ENCODE measurements at regions not wholly inside any gene's neighbourhood (a gene's known extent, or its start where the extent isn't known, plus 50 kb on each side); places are given as distances from the start of the nearest gene placed in this dataset.

DNA sequence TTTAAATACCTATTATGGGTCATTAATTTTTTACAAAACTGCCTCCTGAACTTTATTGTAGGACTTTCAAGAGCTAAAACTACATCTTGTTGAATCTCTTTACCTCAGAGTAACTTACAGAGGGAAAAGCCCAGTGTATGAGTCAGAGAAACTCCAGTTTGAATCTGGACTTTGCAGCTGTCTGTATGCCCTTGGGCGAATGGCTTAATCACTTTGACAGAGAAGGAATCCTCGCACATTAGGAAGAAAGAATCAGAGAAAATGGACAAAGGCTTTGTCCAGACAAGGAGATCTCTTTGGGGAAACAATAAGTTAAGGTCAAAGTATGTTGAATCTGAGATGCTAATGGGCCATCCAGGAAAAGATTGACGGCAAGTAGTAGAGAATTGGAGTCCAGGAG lies 484.2 kb upstream of the CELF2 start:
- Histone ChIP-seq H3K27me3 (no peaks in the 10 kb centered on the region), H3K4me3 (no peak overlapping the region), H3K27ac (no peak overlapping the region), H3K36me3 (no peaks in the 10 kb centered on the region), H3K4me1 (no peaks in the 10 kb centered on the region), H3K9me3 (no peaks in the 10 kb centered on the region), H3K4me2 (no peak overlapping the region), H3K9ac (no peak overlapping the region), H4K20me1 (no peaks in the 10 kb centered on the region)
- TF ChIP-seq Cebpa-rat (IDR thresholded peaks at IDR 0.05): no peak

DNA sequence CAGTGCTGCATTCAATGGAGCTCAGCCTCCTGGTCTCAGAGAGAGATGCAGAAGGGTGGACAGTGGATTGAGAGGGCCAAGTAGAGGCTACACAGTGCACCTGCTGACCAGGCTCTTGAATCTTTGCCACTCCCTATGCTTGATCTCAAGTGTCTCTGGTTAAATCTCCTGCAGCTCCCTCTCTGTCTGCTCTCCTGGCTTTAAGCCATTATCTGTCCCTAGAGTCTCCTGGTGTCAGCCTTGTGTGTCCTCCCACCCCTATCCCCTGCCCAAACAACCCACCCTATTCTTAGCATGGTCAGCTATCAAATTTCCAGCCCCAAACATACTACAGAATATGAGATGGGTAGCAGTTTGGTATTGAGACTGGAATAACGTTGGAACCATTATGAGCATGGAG lies 479.3 kb upstream of the CELF2 start:
- H3K4me3 ChIP-seq: no peak overlapping the region
- no peak overlapping the region for H3K9ac ChIP-seq
- H3K4me2 ChIP-seq: no peak overlapping the region
- H4K20me1 ChIP-seq: no peaks in the 10 kb centered on the region
- H3K9me3 ChIP-seq: no peaks in the 10 kb centered on the region
- H3K36me3 ChIP-seq: no peaks in the 10 kb centered on the region
- no peaks in the 10 kb centered on the region for H3K27me3 ChIP-seq
- no peaks in the 10 kb centered on the region for H3K4me1 ChIP-seq
- no peak overlapping the region for H3K27ac ChIP-seq
- no peak for TF ChIP-seq Cebpa-rat (IDR thresholded peaks at IDR 0.05)

DNA sequence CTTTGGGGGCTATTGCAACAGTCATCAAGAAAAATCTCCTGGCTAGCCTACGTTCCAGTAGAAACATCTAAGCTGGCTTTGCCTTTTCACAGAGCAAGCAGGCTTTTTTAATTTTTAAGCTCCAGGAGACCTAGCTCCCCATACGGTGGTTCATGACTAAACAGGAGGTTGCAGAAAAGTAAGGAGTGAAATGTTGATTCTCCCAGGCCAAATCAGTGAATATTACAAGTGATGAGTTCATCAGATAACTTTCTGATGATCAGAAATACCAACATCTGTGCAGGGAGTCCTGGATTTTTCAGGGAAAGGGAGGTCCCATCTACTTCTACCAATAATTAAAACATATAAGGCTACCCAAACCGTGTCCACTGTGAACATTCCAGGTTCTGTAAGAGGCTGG lies 477.3 kb upstream of the CELF2 start:
- no peak for TF ChIP-seq Cebpa-rat (IDR thresholded peaks at IDR 0.05)
- H3K4me2 ChIP-seq: no peak overlapping the region
- no peaks in the 10 kb centered on the region for H4K20me1 ChIP-seq
- H3K4me1 ChIP-seq: no peaks in the 10 kb centered on the region
- no peak overlapping the region for H3K4me3 ChIP-seq
- no peaks in the 10 kb centered on the region for H3K36me3 ChIP-seq
- H3K27me3 ChIP-seq: no peaks in the 10 kb centered on the region
- no peaks in the 10 kb centered on the region for H3K9me3 ChIP-seq
- H3K9ac ChIP-seq: no peak overlapping the region
- no peak overlapping the region for H3K27ac ChIP-seq

DNA sequence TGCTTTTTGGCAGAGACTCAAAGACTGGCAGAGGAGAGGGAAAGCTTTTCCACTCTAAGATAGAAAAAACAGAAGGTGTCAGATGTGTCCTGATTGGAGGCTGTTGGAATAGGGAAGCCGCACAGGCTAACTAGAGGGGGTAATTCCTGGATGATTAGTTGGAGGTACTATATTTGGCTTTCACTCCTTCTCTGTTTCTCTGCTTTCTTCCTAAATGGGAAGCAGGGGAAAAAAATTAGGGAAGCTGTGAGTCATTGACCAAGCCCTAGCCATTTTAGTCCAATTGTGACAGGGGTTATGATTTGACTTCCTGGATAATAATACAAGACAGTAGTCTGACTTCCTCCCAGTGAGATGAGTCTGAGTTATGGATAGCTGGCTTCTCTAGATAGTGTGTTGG lies 475.2 kb upstream of the CELF2 start:
- no peak for TF ChIP-seq Cebpa-rat (IDR thresholded peaks at IDR 0.05)
- Histone ChIP-seq H3K4me2 (no peak overlapping the region), H3K27ac (no peak overlapping the region)

DNA sequence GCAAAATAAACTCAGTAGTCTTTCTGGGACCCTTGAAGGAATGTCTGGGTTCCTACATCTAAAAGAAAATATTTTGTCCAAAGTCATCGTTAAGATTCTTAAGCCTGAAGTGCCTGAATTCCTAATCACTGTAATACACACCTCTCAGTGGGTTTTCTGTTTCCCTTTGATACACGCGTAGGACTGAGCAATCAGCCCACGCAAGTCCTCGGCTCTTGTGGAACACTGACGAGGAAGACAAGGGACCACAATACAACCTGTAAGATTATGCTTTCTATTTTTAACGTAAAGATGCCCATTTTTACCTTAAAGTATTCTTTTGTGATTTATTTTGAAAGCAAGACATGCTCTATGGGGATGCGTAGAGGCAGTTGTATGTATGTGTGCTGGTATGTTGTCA lies 472.8 kb upstream of the CELF2 start:
- no peak overlapping the region for H3K27ac ChIP-seq
- H4K20me1 ChIP-seq: no peaks in the 10 kb centered on the region
- H3K27me3 ChIP-seq: no peaks in the 10 kb centered on the region
- no peak for TF ChIP-seq Cebpa-rat (IDR thresholded peaks at IDR 0.05)
- no peak overlapping the region for H3K9ac ChIP-seq
- no peak overlapping the region for H3K4me2 ChIP-seq
- H3K4me3 ChIP-seq: no peak overlapping the region
- no peaks in the 10 kb centered on the region for H3K4me1 ChIP-seq
- H3K36me3 ChIP-seq: no peaks in the 10 kb centered on the region
- no peaks in the 10 kb centered on the region for H3K9me3 ChIP-seq

More for the DNA sequence above, 475.2 kb upstream of the CELF2 start:
- no peak overlapping the region for H3K4me3 ChIP-seq
- no peaks in the 10 kb centered on the region for H3K27me3 ChIP-seq
- H3K36me3 ChIP-seq: no peaks in the 10 kb centered on the region
- H3K4me1 ChIP-seq: no peaks in the 10 kb centered on the region
- no peaks in the 10 kb centered on the region for H4K20me1 ChIP-seq
- H3K9ac ChIP-seq: no peak overlapping the region
- no peaks in the 10 kb centered on the region for H3K9me3 ChIP-seq

DNA sequence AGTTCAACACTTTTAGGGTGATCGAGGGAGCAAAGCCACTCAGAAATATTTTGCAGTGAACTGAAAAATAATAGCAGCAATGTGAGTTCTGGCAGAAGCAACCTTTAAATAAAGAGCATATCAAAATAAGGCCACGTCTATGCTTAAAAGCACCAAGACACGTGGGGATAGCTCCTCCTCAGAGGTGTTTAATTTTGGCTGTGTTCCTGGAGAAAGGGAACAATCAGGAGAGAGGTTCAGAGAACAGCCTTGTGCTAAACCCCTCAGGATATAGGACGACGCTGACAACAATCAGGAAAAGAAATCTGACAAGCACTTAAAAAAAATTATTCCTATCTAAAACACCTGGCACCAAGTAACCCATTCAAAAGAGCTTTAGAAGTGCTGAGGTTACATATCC lies 471.9 kb upstream of the CELF2 start:
- Histone ChIP-seq H3K9ac (no peak overlapping the region), H3K4me3 (no peak overlapping the region), H3K27me3 (no peaks in the 10 kb centered on the region), H3K27ac (no peak overlapping the region), H3K9me3 (no peaks in the 10 kb centered on the region), H3K4me1 (no peaks in the 10 kb centered on the region), H3K36me3 (no peaks in the 10 kb centered on the region), H4K20me1 (no peaks in the 10 kb centered on the region), H3K4me2 (no peak overlapping the region)
- TF ChIP-seq Cebpa-rat (IDR thresholded peaks at IDR 0.05): no peak

DNA sequence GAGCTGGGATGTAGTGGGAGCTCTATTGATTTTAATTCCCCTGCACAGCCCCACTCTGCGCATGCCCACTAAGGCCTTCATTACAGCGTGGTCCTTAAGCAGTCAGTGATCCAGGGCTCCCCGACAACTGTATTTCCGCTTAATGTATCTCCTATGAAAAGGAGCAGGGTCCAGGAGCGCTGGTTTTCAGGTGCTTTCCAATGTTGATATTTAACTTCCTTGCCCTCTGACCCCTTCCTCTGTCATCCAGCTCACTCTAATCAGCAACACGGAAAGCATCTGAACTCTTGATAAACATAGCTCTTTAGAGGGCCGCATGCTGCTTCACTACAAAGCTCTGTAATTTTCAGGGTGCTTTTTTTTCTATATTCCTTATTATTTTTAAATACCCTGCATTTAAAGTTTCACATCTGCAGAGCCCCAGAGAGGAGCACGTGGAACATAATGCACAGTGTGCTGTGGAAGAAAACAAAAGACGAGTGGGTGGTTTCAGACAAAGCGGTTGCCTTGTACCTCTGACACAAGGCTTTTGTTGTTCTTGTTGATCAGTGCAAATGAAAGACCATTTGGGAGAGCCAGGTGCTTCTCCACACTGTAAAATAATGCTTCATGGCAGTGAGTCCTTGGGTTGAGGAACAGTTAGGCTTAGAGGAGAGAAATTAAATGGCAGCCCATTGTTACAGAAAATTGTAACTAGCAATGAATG lies 465.9 kb upstream of the CELF2 start:
- H3K9ac ChIP-seq: no peak overlapping the region
- no peaks in the 10 kb centered on the region for H3K36me3 ChIP-seq
- no peaks in the 10 kb centered on the region for H3K27me3 ChIP-seq
- TF ChIP-seq Cebpa-rat (IDR thresholded peaks at IDR 0.05): no peak
- H3K4me2 ChIP-seq: no peak overlapping the region
- H3K27ac ChIP-seq: no peak overlapping the region
- H4K20me1 ChIP-seq: no peaks in the 10 kb centered on the region
- H3K4me3 ChIP-seq: no peak overlapping the region
- no peaks in the 10 kb centered on the region for H3K9me3 ChIP-seq
- H3K4me1 ChIP-seq: no peaks in the 10 kb centered on the region

DNA sequence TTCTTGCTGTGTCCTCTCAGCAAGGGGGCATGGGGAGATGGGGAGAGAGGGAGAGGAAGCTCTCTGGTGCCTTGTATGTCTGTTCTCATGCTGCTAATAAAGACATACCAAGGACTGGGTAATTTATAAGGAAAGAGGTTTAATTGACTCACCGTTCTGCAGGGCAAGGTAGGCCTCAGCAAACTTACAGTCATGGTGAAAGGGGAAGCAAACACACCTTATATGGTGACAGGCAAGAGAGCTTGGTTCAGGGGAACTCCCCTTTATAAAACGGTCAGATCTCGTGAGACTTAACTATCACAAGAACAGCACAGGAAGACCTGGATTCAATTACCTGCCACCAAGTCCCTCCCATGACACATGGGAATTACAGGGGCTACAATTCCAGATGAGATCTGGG lies 464.7 kb upstream of the CELF2 start:
- Histone ChIP-seq H3K9me3 (no peaks in the 10 kb centered on the region), H4K20me1 (no peaks in the 10 kb centered on the region), H3K27me3 (no peaks in the 10 kb centered on the region), H3K4me2 (no peak overlapping the region), H3K36me3 (no peaks in the 10 kb centered on the region), H3K4me1 (no peaks in the 10 kb centered on the region), H3K9ac (no peak overlapping the region), H3K27ac (no peak overlapping the region), H3K4me3 (no peak overlapping the region)
- TF ChIP-seq Cebpa-rat (IDR thresholded peaks at IDR 0.05): no peak

DNA sequence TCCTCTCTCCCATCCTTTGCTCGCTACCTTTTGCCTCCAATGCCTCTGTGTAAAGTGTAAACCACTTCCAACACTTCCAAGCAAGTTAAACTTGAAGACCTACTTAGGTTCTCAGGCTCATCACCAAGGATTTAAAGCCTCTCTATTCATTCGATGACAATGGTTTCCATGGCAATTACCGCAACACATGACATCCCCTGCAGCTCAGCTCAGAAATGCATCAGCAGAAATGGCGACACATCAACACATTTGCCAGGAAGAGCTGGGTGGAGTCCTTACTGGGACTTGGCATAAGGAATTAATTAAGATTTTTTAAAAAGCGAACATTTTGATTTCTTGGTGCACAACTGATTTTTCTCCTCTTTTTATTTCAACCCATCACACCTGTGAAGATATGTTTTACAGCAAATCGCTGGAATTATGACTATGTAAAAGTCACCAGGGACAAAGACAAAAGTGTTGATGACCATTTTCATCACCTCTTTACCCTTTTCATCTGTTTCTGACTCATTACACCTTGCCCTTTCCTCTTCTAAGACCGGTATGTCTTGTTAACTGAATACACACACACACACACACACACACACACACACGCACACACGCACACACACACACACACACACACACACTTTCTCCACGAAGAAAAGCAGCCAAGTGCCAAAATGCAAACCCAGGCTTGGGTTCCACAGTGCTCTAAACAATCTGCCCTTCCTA lies 453.4 kb upstream of the CELF2 start:
- no peak for TF ChIP-seq Cebpa-rat (IDR thresholded peaks at IDR 0.05)
- H3K4me1 ChIP-seq: no peaks in the 10 kb centered on the region
- H3K4me3 ChIP-seq: no peak overlapping the region
- H3K27me3 ChIP-seq: no peaks in the 10 kb centered on the region
- no peaks in the 10 kb centered on the region for H4K20me1 ChIP-seq
- H3K9ac ChIP-seq: no peak overlapping the region
- no peak overlapping the region for H3K27ac ChIP-seq
- H3K9me3 ChIP-seq: no peaks in the 10 kb centered on the region
- no peaks in the 10 kb centered on the region for H3K36me3 ChIP-seq
- H3K4me2 ChIP-seq: no peak overlapping the region

DNA sequence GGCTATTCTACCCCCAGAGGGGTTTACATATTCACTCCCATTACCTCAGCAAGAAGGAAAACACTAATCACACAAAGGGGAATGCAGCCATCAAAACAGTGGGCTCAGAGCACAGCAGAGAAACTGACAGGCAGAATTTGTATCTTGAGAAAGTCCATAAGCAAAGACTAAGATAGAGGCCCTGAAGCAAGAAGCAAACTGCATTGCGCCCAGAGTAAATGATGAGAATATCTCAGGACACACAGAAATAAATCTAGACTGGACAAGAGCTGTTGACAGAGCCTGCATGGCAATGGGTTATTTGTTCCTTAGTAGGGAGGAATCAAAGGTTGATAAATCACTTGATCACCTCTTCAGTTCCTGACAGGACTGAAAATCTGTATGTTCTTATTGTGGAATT lies 440.7 kb upstream of the CELF2 start:
- H3K4me3 ChIP-seq: no peak overlapping the region
- H3K27ac ChIP-seq: no peak overlapping the region
- H3K4me2 ChIP-seq: no peak overlapping the region
- H3K4me1 ChIP-seq: no peaks in the 10 kb centered on the region
- no peaks in the 10 kb centered on the region for H4K20me1 ChIP-seq
- H3K9me3 ChIP-seq: no peaks in the 10 kb centered on the region
- TF ChIP-seq Cebpa-rat (IDR thresholded peaks at IDR 0.05): no peak
- H3K27me3 ChIP-seq: no peaks in the 10 kb centered on the region
- no peaks in the 10 kb centered on the region for H3K36me3 ChIP-seq
- H3K9ac ChIP-seq: no peak overlapping the region

Measured in BLaER1 (cell line).